WTC11 (cell line): ENCODE measurements at regions not wholly inside any gene's neighbourhood (a gene's known extent, or its start where the extent isn't known, plus 50 kb on each side); places are given as distances from the start of the nearest gene placed in this dataset.

Source experiments
- ATAC-seq: fragments of 200-7000 bp; cut with Tn5 transposase; 2 replicates; pipeline ENCODE4 v1.10.0; 2021; ENCODE audit warnings: mild to moderate bottlenecking, moderate library complexity
- CTCF ChIA-PET: fragments of 300-600 bp; sonication (Branson Sonifier 250); formaldehyde crosslinking; loops from one replicate; lab custom pipeline; 2021; ENCODE audit warnings: antibody characterized with exemption; lab: Charles Lee
- POLR2A ChIA-PET: fragments of 350-600 bp; sonication (Branson Sonifier 250); formaldehyde crosslinking; loops from one replicate; lab custom pipeline; 2021; ENCODE audit warnings: antibody characterized with exemption; lab: Charles Lee
- DNase-seq: peaks from one replicate; pipeline ENCODE4 v3.0.0; 2021; ENCODE audit warnings: low spot score
- H3K27ac Mint-ChIP-seq: 2 replicates; pipeline ENCODE4 v1.8.0; 2021; ENCODE audit warnings: mixed read lengths
- H3K27me3 Mint-ChIP-seq: 2 replicates; pipeline ENCODE4 v1.8.0; 2021; ENCODE audit warnings: low read depth, mild to moderate bottlenecking, moderate library complexity, mixed read lengths
- H3K36me3 Mint-ChIP-seq: 2 replicates; pipeline ENCODE4 v1.8.0; 2021; ENCODE audit warnings: mixed read lengths
- H3K4me1 Mint-ChIP-seq: 2 replicates; pipeline ENCODE4 v1.8.0; 2022; ENCODE audit warnings: mixed read lengths
- H3K4me3 Mint-ChIP-seq: 2 replicates; pipeline ENCODE4 v1.8.0; 2021; ENCODE audit warnings: mild to moderate bottlenecking, moderate library complexity, mixed read lengths
- H3K9me3 Mint-ChIP-seq: 2 replicates; pipeline ENCODE4 v1.8.0; 2021; ENCODE audit warnings: mixed read lengths
- CREM ChIP-seq: sonication (generic); formaldehyde crosslinking; IDR thresholded peaks from 2 replicates; pipeline ENCODE4 v1.8.1; 2022; ENCODE audit warnings: mild to moderate bottlenecking, missing genetic modification reagents, moderate library complexity
- ELF4 ChIP-seq: sonication (generic); formaldehyde crosslinking; IDR thresholded peaks from 2 replicates; pipeline ENCODE4 v1.8.1; 2022; ENCODE audit warnings: low read depth, mild to moderate bottlenecking, moderate library complexity, missing genetic modification reagents
- EMX1 ChIP-seq: fragments of 250-450 bp; sonication (Bioruptor Pico); IDR thresholded peaks from 2 replicates; pipeline ENCODE4 v1.8.0; 2021; ENCODE audit warnings: mild to moderate bottlenecking
- FOXK1 ChIP-seq: sonication (generic); formaldehyde crosslinking; IDR thresholded peaks from 2 replicates; pipeline ENCODE4 v1.8.0; 2022; ENCODE audit warnings: mild to moderate bottlenecking, moderate library complexity, missing genetic modification reagents
- FOXP1 ChIP-seq: sonication (generic); formaldehyde crosslinking; IDR thresholded peaks from 2 replicates; pipeline ENCODE4 v1.8.0; 2022; ENCODE audit warnings: missing genetic modification reagents, mild to moderate bottlenecking, moderate library complexity, borderline replicate concordance
- GTF2I ChIP-seq: fragments of 250-450 bp; sonication (Bioruptor Pico); conservative IDR thresholded peaks from 2 replicates; pipeline ENCODE4 v1.4.0; 2021; ENCODE audit warnings: mild to moderate bottlenecking
- IRF1 ChIP-seq: sonication (generic); formaldehyde crosslinking; IDR thresholded peaks from 2 replicates; pipeline ENCODE4 v1.8.0; 2023; ENCODE audit warnings: missing genetic modification reagents
- JUN ChIP-seq: sonication (generic); formaldehyde crosslinking; IDR thresholded peaks from 2 replicates; pipeline ENCODE4 v1.8.0; 2023; ENCODE audit warnings: mild to moderate bottlenecking, missing genetic modification reagents
- MAX ChIP-seq: sonication (generic); formaldehyde crosslinking; IDR thresholded peaks from 2 replicates; pipeline ENCODE4 v1.8.0; 2022; ENCODE audit warnings: mild to moderate bottlenecking, missing genetic modification reagents
- NR3C1 ChIP-seq: sonication (generic); formaldehyde crosslinking; conservative IDR thresholded peaks from 2 replicates; pipeline ENCODE4 v1.8.1; 2023; ENCODE audit warnings: low read depth, mild to moderate bottlenecking, missing genetic modification reagents
- RORB ChIP-seq: fragments of 250-450 bp; sonication (Bioruptor Pico); IDR thresholded peaks from 2 replicates; pipeline ENCODE4 v1.9.0; 2021; ENCODE audit warnings: mild to moderate bottlenecking
- SMAD4 ChIP-seq: sonication (generic); formaldehyde crosslinking; IDR thresholded peaks from 2 replicates; pipeline ENCODE4 v1.8.0; 2022; ENCODE audit warnings: mild to moderate bottlenecking, missing genetic modification reagents
- SOX15 ChIP-seq: fragments of 250-450 bp; sonication (Bioruptor Pico); IDR thresholded peaks from 2 replicates; pipeline ENCODE4 v1.9.0; 2021; ENCODE audit warnings: mild to moderate bottlenecking
- TEAD4 ChIP-seq: sonication (generic); formaldehyde crosslinking; IDR thresholded peaks from 2 replicates; pipeline ENCODE4 v1.8.0; 2022; ENCODE audit warnings: mild to moderate bottlenecking, missing genetic modification reagents
- USF2 ChIP-seq: sonication (generic); formaldehyde crosslinking; IDR thresholded peaks from 2 replicates; pipeline ENCODE4 v1.8.1; 2023; ENCODE audit warnings: mild to moderate bottlenecking, missing genetic modification reagents, moderate library complexity
- ZNF138 ChIP-seq: sonication (generic); formaldehyde crosslinking; conservative IDR thresholded peaks from 2 replicates; pipeline ENCODE4 v1.8.1; 2022; ENCODE audit warnings: mild to moderate bottlenecking, moderate library complexity, missing genetic modification reagents
- ZNF232 ChIP-seq: sonication (generic); formaldehyde crosslinking; IDR thresholded peaks from 2 replicates; pipeline ENCODE4 v1.8.0; 2022; ENCODE audit warnings: mild to moderate bottlenecking, missing genetic modification reagents
- ZNF263 ChIP-seq: sonication (generic); formaldehyde crosslinking; IDR thresholded peaks from 2 replicates; pipeline ENCODE4 v1.8.1; 2022; ENCODE audit warnings: low read depth, mild to moderate bottlenecking, moderate library complexity, missing genetic modification reagents
- ZNF281 ChIP-seq: sonication (generic); formaldehyde crosslinking; IDR thresholded peaks from 2 replicates; pipeline ENCODE4 v1.8.0; 2023; ENCODE audit warnings: mild to moderate bottlenecking, missing genetic modification reagents
- ZNF317 ChIP-seq: sonication (generic); formaldehyde crosslinking; IDR thresholded peaks from 2 replicates; pipeline ENCODE4 v1.8.1; 2023; ENCODE audit warnings: low read depth, mild to moderate bottlenecking, moderate library complexity, missing genetic modification reagents, borderline replicate concordance
- ZNF425 ChIP-seq: fragments of 250-450 bp; sonication (Bioruptor Pico); conservative IDR thresholded peaks from 2 replicates; pipeline ENCODE4 v1.9.0; 2021; ENCODE audit warnings: mild to moderate bottlenecking
- ZNF512 ChIP-seq: sonication (generic); formaldehyde crosslinking; IDR thresholded peaks from 2 replicates; pipeline ENCODE4 v1.8.1; 2022; ENCODE audit warnings: missing genetic modification reagents, borderline replicate concordance
- ZSCAN18 ChIP-seq: fragments of 250-450 bp; sonication (Bioruptor Pico); IDR thresholded peaks from 2 replicates; pipeline ENCODE4 v2.1.2; 2022; ENCODE audit warnings: mild to moderate bottlenecking, moderate library complexity

- TF ChIP-seq ZNF512 (CRISPR knock-in tag) (no peak), ZNF232 (CRISPR knock-in tag) (no peak), RORB (CRISPR knock-in tag) (no peak), ZNF281 (CRISPR knock-in tag) (no peak), SOX15 (CRISPR knock-in tag) (no peak)
These were observed 128.4 kb upstream of the MC4R start (continued) for GRCh38 chr18:60500960-60501359.

- DNase-seq (no peak), ATAC-seq (no peak)
- Mint-ChIP-seq H3K4me1 (no peaks in the 10 kb centered on the region), H3K9me3 (no peaks in the 10 kb centered on the region), H3K36me3 (no peaks in the 10 kb centered on the region), H3K27ac (no peak overlapping the region), H3K4me3 (no peak overlapping the region), H3K27me3 (peaks cover 18% of the 10 kb centered on the region)
- ChIA-PET CTCF (interaction anchor here (0.7 kb wide), 1 partner anchor 515 kb away, joined by 3 read pairs; no protein-coding TSS in a partner anchor), POLR2A (no interaction called here)
- TF ChIP-seq ZNF425 (CRISPR knock-in tag) (no peak), GTF2I (CRISPR knock-in tag) (no peak), NR3C1 (no peak), CREM (CRISPR knock-in tag) (no peak), ZSCAN18 (CRISPR knock-in tag) (no peak), USF2 (CRISPR knock-in tag) (no peak), ZNF263 (CRISPR knock-in tag) (no peak), JUN (CRISPR knock-in tag) (no peak), IRF1 (CRISPR knock-in tag) (no peak), TEAD4 (CRISPR knock-in tag) (no peak), FOXK1 (CRISPR knock-in tag) (no peak), SMAD4 (CRISPR knock-in tag) (no peak), FOXP1 (no peak), ZNF317 (CRISPR knock-in tag) (no peak), MAX (CRISPR knock-in tag) (no peak), EMX1 (CRISPR knock-in tag) (no peak), ZNF138 (CRISPR knock-in tag) (no peak), ELF4 (CRISPR knock-in tag) (no peak)
These were observed 130.0 kb upstream of the MC4R start for GRCh38 chr18:60502591-60502990.
